ENCODE measurements at regions not wholly inside any gene's neighbourhood (a gene's known extent, or its start where the extent isn't known, plus 50 kb on each side); places are given as distances from the start of the nearest gene placed in this dataset.

GRCh38 chr1:84759756-84760155 is 69.5 kb upstream of the SSX2IP start:
- DNase-seq, result no peak

GRCh38 chr1:84758968-84759491 is 68.8 kb upstream of the SSX2IP start:
- no peak for DNase-seq

GRCh38 chr1:84758476-84758875 is 68.2 kb upstream of the SSX2IP start:
- DNase-seq, result no peak

- DNase-seq, result no peak
Observed at GRCh38 chr1:84757301-84757700, 67.0 kb upstream of the SSX2IP start.

GRCh38 chr1:84756455-84757082 is 66.3 kb upstream of the SSX2IP start:
- DNase-seq, result no peak

- DNase-seq, result no peak
Observed at GRCh38 chr1:84756001-84756400, 65.7 kb upstream of the SSX2IP start.

GRCh38 chr1:84755216-84755615 is 65.0 kb upstream of the SSX2IP start:
- no peak for DNase-seq

GRCh38 chr1:84754386-84754703 is 64.1 kb upstream of the SSX2IP start:
- DNase-seq, result no peak

GRCh38 chr1:84753516-84754385 is 63.5 kb upstream of the SSX2IP start:
- peak; percentile 72 for DNase-seq

- no peak for DNase-seq
Observed at GRCh38 chr1:84750110-84750730, 60.0 kb upstream of the SSX2IP start.

GRCh38 chr1:84749427-84749826 is 59.2 kb upstream of the SSX2IP start:
- no peak for DNase-seq

- DNase-seq, result no peak
Observed at GRCh38 chr1:84748364-84748763, 58.1 kb upstream of the SSX2IP start.

- no peak for DNase-seq
Observed at GRCh38 chr1:84745857-84746256, 55.6 kb upstream of the SSX2IP start.

- no peak for DNase-seq
Observed at GRCh38 chr1:84743896-84744295, 53.6 kb upstream of the SSX2IP start.

- DNase-seq, result no peak
Observed at GRCh38 chr1:84742653-84743052, 52.4 kb upstream of the SSX2IP start.

- DNase-seq, result no peak
Observed at GRCh38 chr1:84740050-84740714, 49.9 kb upstream of the SSX2IP start.
